ENCODE measurements at regions not wholly inside any gene's neighbourhood (a gene's known extent, or its start where the extent isn't known, plus 50 kb on each side); places are given as distances from the start of the nearest gene placed in this dataset.
"Not testable (repeated sequence)": the region's sequence is repeated elsewhere in the genome, so short reads cannot be mapped to it uniquely, and the experiment has no call there.

- no peak for ATAC-seq
- DNase-seq (ENCODE audit: low spot score): no peak
Observed at GRCh38 chr11:69947793-69948255, 128.6 kb upstream of the FGF3 start.

GRCh38 chr11:69948256-69949141 lies 129.3 kb upstream of the FGF3 start:
- ATAC-seq (no peak), DNase-seq (ENCODE audit: low spot score) (no peak)

DNA sequence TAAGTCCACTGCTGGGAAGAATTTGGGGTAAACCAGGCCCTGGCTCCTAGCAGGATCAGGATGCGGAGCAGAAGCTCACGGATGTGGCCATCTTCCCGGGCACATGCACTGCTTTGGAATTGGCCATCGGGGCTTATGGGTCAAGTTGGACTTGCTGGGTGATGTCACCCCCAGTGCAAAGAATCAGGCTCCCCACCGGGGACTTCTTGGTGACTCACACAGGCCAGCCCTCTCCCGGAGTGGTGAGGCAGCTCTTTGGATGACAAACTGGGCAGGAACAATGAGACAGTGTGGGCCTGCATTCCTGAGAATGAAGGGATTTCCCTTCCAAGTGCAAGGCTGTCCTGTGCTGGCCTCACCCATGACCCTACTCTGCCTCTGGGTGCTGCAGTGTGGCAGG lies 128.8 kb upstream of the ANO1 start:
- no peak for ATAC-seq
- no peak for DNase-seq (ENCODE audit: low spot score)

GRCh38 chr11:69950120-69950519 lies 128.0 kb upstream of the ANO1 start:
- ATAC-seq (peak; percentile 94), DNase-seq (ENCODE audit: low spot score) (peak; percentile 74)

- DNase-seq (ENCODE audit: low spot score) (no peak), ATAC-seq (peak; percentile 55)
Observed at GRCh38 chr11:69950621-69951020, 127.5 kb upstream of the ANO1 start.

DNA sequence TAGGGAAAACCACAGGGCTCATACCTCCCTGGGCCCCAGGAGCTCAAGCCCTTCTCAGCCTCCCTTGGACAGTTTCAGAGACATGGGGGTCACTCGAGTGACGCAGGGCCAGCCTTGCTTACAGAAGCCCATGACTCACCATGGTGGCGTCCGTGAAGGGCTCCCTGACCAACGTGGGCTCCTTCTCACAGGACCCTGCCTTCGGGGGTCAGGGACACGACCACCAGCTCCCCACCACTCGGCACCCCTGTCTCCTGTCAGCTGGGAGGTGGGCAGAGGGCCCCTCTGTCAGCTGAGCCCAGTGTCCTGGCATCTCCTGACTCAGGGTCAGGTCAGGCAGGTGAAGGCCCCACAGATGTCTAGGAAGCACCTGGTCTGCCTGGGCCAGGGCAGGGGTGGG lies 126.3 kb upstream of the ANO1 start:
- no peak for DNase-seq (ENCODE audit: low spot score)
- no peak for ATAC-seq

DNA sequence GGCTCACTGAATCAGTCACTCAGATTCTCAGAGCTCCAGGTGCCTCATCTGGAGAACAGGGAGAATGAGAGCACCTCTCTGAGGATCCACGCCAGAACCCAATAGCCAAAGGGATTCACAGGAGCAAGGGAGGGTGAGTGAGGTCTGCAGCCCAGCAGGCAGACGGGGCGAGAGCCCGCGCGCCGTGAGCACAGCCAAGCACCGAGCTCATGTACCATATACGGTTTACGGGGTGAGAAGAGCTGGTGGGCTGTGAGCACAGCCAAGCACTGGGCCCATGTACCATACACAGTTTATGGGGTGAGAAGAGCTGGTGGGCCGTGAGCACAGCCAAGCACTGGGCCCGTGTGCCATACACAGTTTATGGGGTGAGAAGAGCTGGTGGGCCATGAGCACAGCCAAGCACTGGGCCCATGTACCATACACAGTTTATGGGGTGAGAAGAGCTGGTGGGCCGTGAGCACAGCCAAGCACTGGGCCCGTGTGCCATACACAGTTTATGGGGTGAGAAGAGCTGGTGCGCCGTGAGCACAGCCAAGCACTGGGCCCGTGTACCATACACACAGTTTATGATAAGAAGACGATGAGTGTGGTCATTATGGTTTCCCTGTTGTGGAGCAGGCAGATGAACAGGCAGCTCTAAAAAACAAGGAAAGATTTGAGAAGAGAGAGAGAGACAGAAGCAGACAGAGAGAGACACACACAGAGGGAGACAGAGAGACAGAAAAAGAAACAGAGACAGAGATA lies 125.7 kb upstream of the ANO1 start:
- not testable (repeated sequence) for DNase-seq (ENCODE audit: low spot score)

DNA sequence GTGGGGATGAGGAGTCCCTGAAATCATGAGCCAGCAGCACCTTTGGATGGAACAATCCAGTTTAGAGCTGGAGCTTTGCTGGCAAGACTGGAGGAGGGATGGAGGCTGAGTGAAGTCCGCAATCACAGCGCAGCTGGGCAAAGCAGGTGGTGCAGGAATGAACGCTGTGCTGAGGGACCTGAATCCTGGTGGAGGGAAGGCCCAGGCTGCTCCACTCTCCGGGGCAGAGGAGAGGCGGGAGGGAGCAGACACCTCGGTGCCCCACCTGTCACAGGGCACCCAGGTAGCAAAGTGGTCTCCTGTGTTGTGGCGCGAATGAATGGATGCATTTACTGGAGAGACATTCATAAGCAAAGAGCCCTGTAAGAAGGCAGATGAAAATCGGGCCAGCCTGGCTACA lies 124.8 kb upstream of the ANO1 start:
- DNase-seq (ENCODE audit: low spot score): no peak
- ATAC-seq: no peak

More for the DNA sequence above, 125.7 kb upstream of the ANO1 start:
- not testable (repeated sequence) for ATAC-seq

- no peak for DNase-seq (ENCODE audit: low spot score)
- ATAC-seq: no peak
Observed at GRCh38 chr11:69954756-69955155, 123.4 kb upstream of the ANO1 start.

- no peak for DNase-seq (ENCODE audit: low spot score)
- ATAC-seq: no peak
Observed at GRCh38 chr11:69956669-69957190, 121.4 kb upstream of the ANO1 start.

- ATAC-seq (no peak), DNase-seq (ENCODE audit: low spot score) (no peak)
Observed at GRCh38 chr11:69957849-69958248, 120.3 kb upstream of the ANO1 start.

DNA sequence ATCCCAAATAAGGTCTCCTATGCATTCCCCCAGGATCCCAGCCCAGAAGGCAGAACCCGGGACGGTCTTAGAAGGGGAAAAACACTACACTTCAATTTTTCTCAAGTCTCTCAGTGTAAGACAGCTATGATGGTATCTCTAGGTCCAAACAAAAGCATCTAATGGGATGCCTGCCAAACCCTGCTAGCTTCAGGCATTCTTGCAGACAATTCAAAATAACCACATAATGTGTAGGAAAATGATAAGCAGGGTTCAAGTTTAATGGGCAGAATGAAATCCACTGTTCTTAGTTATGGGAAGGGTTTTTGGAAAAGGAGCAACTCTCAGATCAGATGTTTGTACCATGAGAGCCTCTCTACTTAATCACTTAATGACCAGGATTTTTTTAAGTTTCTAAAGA lies 119.8 kb upstream of the ANO1 start:
- no peak for DNase-seq (ENCODE audit: low spot score)
- no peak for ATAC-seq

DNA sequence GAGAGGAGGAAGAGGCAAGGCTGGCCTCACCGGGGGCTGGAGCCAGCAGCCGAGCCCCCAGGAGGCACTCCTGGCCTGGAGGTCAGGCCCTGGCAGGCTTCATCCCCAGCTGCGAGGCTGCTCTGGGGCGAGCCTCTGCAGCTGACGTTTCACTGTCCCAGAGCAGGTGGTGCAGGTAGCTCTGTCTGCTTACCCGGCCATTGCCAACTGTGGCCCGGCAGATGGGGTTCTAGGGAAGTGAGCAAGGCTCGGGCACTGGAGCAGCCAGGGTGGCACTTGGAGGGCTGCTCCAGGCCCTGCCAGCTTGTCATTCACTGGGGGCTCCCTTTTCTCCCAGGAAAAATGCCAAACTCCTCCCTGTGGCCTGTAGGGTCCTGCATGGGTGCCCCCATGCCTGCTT lies 118.7 kb upstream of the ANO1 start:
- DNase-seq (ENCODE audit: low spot score) (no peak), ATAC-seq (no peak)

GRCh38 chr11:69961738-69962137 lies 116.4 kb upstream of the ANO1 start:
- no peak for DNase-seq (ENCODE audit: low spot score)
- ATAC-seq: no peak

GRCh38 chr11:69962152-69962551 lies 116.0 kb upstream of the ANO1 start:
- ATAC-seq: no peak

GRCh38 chr11:69963533-69964246 lies 114.4 kb upstream of the ANO1 start:
- no peak for DNase-seq (ENCODE audit: low spot score)
- no peak for ATAC-seq

More at GRCh38 chr11:69962152-69962551, 116.0 kb upstream of the ANO1 start:
- no peak for DNase-seq (ENCODE audit: low spot score)

DNA sequence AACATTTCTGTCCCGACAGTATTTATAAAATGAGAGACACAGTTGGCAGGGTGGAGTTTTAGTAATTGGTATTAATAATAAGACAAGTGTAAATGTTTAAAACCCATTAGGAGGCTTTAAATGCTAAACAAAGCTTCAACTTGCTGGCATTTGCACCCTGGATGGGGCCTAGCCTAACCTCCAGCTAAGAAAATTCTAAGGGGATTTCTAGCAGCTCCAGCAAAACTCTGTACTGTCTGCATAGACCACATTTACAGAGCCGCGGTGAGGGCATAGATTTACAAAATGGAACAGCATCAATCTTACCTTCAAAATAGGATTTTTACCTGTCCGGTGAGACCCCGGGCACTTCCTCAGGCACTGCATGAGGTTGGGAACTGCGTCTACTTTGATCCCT lies 113.9 kb upstream of the ANO1 start:
- ATAC-seq (no peak), DNase-seq (ENCODE audit: low spot score) (no peak)

GRCh38 chr11:69965821-69966582 lies 112.1 kb upstream of the ANO1 start:
- ATAC-seq (peak; percentile 2), DNase-seq (ENCODE audit: low spot score) (peak; percentile 64)

- DNase-seq (ENCODE audit: low spot score): no peak
- ATAC-seq: no peak
Observed at GRCh38 chr11:69966583-69966835, 111.6 kb upstream of the ANO1 start.

DNA sequence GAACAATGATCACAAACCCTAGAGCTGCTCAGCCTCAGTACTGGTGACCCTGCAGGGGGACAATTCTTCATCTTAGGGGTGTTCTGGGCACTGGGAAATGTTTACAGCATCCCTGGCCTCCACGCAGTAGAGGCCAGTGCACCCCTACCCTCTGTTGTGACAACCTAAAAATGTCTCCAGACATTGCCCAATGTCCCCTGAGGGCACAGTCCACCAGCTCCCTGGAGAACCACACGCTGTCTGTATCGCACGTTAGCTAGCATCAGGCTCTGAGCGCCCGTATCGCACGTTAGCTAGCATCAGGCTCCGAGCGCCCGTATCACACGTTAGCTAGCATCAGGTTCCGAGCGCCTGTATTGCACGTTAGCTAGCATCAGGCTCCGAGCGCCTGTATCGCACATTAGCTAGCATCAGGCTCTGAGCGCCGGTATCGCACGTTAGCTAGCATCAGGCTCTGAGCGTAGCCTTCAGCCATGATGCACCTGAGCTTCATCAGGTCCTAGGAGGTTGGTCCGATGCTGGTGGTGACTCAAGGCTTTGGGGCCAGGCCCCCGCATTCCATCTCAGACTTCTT lies 111.1 kb upstream of the ANO1 start:
- no peak for ATAC-seq
- DNase-seq (ENCODE audit: low spot score): no peak

All from left lobe of liver (tissue), 2 donors.